Muscle of arm (tissue), 1 donor: ENCODE measurements at regions not wholly inside any gene's neighbourhood (a gene's known extent, or its start where the extent isn't known, plus 50 kb on each side); places are given as distances from the start of the nearest gene placed in this dataset.
"Not testable (repeated sequence)": the region's sequence is repeated elsewhere in the genome, so short reads cannot be mapped to it uniquely, and the experiment has no call there.

Experiments used
- DNase-seq: peaks from one replicate; pipeline ENCODE4 v3.0.0-alpha.2; 2013

- DNase-seq = no peak
Observed at GRCh38 chr19:13652810-13653590, 111.3 kb upstream of the MRI1 start.

- no peak for DNase-seq
Observed at GRCh38 chr19:13646758-13647157, 117.6 kb upstream of the MRI1 start.

- no peak for DNase-seq
Observed at GRCh38 chr19:13644645-13645044, 119.7 kb upstream of the MRI1 start.

GRCh38 chr19:13640611-13641010 lies 123.7 kb upstream of the MRI1 start:
- DNase-seq = no peak

GRCh38 chr19:13639342-13639929 lies 124.9 kb upstream of the MRI1 start:
- DNase-seq = no peak

GRCh38 chr19:13637664-13638063 lies 126.7 kb upstream of the MRI1 start:
- no peak for DNase-seq

GRCh38 chr19:13634658-13635057 lies 128.4 kb upstream of the CACNA1A start:
- no peak for DNase-seq

GRCh38 chr19:13633522-13633922 lies 127.2 kb upstream of the CACNA1A start:
- DNase-seq = no peak

- peak; percentile 65 for DNase-seq
Observed at GRCh38 chr19:13633109-13633508, 126.8 kb upstream of the CACNA1A start.

GRCh38 chr19:13632164-13632563 lies 125.9 kb upstream of the CACNA1A start:
- DNase-seq = not testable (repeated sequence)

- DNase-seq = no peak
Observed at GRCh38 chr19:13629687-13630357, 123.5 kb upstream of the CACNA1A start.

GRCh38 chr19:13627531-13627930 lies 121.3 kb upstream of the CACNA1A start:
- no peak for DNase-seq

- no peak for DNase-seq
Observed at GRCh38 chr19:13623716-13624710, 117.7 kb upstream of the CACNA1A start.

GRCh38 chr19:13622766-13623715 lies 116.8 kb upstream of the CACNA1A start:
- no peak for DNase-seq

GRCh38 chr19:13621413-13621812 lies 115.1 kb upstream of the CACNA1A start:
- DNase-seq = no peak

- DNase-seq = no peak
Observed at GRCh38 chr19:13619203-13619632, 112.9 kb upstream of the CACNA1A start.

- no peak for DNase-seq
Observed at GRCh38 chr19:13615890-13616289, 109.6 kb upstream of the CACNA1A start.

- no peak for DNase-seq
Observed at GRCh38 chr19:13613447-13613846, 107.2 kb upstream of the CACNA1A start.

- no peak for DNase-seq
Observed at GRCh38 chr19:13611596-13611995, 105.3 kb upstream of the CACNA1A start.

- DNase-seq = no peak
Observed at GRCh38 chr19:13610039-13610691, 103.9 kb upstream of the CACNA1A start.
